HG03139 (cell line): ENCODE measurements at regions not wholly inside any gene's neighbourhood (a gene's known extent, or its start where the extent isn't known, plus 50 kb on each side); places are given as distances from the start of the nearest gene placed in this dataset.

ENCODE experiments used
- ATAC-seq: cut with Tn5 transposase; IDR thresholded peaks from one replicate; pipeline ENCODE4 v1.9.1; 2021; ENCODE audit not compliant: unreplicated experiment

- no peak for ATAC-seq
Observed at GRCh38 chr6:14674867-14675648, 557.5 kb downstream of the CD83 start.

GRCh38 chr6:14676064-14676463, 558.5 kb downstream of the CD83 start:
- ATAC-seq = no peak

GRCh38 chr6:14676977-14677781, 559.6 kb downstream of the CD83 start:
- ATAC-seq = no peak

DNA sequence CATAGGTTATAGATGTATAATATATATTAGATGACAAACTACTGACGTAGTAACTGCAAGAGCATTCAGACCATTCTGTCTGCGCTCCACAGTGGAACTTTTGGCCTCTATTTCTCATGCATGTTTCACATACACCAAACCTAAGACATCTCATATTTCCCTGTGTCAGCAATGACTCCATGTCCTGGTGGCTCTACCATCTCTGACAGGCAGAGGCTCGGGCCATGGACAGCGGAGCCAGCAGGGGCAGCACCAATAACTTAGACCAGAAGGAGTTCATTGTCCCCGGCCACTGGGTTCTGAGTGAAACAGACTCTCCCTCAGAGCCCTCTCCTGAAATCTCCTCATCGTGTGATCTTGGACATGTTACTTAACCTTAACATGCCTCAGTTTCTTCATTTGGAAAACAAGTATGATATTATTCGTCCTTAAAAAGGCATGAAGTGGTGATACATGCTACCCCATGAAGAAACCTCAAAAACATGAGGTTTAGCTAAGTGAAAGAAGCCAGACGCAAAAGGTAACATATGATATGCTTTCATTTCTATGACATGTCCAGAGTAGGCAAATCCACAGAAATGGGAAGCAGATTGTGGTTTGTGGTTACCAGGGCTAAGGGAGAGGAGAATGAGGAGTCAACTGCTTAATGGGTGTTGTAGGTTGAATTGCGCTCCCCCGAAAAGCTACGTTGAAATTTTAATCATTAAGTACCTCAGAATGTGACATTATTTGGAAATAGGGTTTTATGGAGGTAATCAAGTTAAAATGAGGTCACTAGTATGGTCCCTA, 564.0 kb upstream of the JARID2 start:
- no peak for ATAC-seq

GRCh38 chr6:14682812-14683211, 563.1 kb upstream of the JARID2 start:
- no peak for ATAC-seq

- no peak for ATAC-seq
Observed at GRCh38 chr6:14689639-14690038, 556.2 kb upstream of the JARID2 start.

DNA sequence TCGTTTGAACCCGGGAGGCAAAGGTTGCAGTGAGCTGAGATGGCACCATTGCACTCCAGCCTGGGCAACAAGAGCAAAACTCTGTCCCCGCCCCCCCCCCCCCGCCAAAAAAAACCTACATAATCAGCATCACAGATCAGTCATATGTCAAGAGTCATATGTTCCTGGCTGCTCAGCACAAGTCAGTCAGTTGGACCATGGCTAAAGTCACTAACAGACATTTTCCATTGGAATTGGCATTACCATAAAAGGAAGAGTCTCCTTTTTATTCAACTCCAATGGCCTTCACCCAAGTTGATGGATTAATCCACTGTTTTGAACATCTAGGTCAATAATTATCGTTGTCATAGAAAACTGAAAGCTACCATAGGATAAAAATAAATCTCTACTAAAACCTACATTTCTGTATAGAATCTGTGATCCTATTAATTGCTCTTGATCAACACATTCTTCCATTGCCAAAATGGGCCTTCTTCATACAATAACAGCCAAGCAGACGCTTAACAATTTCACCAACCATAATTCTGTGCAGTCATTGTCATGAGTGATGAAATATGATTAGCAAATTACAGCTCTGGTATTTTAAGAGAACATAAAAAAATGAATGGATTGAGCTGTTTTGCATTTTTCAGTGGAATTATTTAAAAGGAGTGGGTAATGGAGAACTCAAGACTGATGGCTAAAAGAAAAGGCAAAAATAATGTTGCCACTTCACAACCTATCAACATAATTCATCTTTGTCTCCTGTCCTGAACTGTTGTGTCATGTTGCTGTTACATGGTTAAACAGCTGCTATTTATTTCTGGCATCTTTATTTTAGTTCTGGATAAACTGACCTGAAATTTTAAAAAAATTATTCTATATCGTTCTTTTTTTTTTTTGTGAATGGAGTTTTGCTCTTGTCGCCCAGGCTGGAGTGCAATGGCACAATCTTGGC, 555.5 kb upstream of the JARID2 start:
- no peak for ATAC-seq

DNA sequence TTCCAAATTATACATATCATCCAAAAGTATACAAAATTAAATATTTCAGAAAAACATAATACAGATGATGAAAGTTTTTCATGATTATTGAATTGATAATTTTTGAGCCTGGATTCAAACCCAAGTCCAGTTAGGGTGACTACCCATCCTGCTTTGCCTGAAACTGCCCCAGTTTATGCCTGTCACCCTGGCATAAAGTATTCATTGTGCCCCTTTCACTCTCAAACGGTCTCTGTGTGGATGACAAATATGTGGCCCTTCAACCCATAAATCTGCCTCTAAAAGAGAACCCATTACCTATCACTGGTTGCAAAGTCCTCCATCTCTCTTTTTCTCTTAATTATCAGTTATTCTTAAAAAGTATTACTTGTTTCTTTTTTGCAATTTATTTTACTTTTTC, 553.7 kb upstream of the JARID2 start:
- ATAC-seq = no peak

GRCh38 chr6:14693301-14694192, 552.3 kb upstream of the JARID2 start:
- no peak for ATAC-seq

DNA sequence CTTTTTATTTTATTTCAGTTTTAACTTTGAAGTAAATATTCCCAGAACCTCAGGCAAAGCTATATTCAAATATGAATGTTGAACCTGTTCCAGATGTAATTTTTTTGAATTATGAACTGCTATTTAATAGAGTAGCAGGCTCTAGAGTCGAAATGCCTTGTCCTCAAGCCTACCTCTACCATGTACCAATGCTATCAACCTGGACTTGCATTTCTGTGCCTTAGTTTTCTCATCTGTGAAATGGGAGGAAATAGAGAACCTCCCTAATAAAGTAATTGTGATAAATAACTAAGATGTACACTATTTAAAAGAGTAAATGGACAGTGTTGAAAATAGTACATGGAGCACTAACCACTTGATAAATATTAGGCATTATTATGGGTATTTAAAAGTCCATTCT, 551.6 kb upstream of the JARID2 start:
- no peak for ATAC-seq

DNA sequence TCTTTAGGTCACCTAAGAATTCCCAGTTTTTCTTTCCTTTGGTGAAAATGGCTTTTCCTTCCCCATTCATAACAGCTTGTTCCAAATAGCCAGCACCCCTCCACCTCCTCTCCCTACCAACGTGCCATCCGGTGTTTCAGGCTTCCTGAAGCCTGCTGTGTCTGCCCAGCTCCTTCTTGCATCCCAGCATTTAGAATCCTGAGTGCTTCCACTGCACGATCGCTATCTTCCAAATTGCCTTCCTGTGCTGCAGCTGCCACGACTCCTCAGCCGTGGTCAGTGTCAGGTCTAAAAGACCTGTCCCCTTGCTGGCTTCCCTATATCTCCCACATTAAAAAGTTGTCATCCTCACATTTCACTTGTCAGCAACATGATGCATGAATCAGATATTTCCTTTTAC, 550.3 kb upstream of the JARID2 start:
- no peak for ATAC-seq

DNA sequence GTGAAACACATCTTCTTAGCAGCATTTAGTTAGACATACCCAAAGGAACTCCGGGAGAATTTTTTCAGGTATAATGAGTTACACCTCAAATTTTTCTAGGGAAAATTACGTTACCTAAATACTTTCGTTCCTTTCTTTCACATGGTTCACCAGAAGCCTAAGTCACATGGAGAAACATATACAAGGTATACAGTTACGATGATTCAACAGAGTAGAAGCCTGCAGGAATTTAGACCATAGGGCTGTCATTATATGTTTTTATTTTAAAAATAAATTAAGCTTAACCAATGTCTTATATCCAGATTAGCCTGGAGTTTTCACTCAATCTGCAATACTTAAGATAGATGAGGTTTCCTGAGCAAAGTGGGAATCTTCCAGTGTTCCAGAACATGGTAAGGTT, 549.5 kb upstream of the JARID2 start:
- ATAC-seq = no peak

DNA sequence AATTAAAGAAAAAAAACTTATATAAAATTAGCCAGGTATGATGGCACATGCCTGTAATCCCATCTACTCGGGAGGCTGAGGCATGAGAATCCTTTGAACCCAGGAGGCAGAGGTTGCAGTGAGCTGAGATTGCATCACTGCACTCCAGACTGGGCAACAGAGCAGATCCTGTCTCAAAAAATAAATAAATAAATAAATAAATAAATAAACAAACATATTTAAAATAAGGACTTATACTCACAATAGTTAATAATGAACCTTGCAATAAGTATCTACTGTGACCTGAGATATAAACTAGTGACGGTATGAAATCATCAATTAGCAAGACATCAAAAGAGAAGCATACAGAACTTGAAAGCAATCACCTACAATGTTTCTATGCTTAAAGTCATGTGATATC, 548.4 kb upstream of the JARID2 start:
- no peak for ATAC-seq

- no peak for ATAC-seq
Observed at GRCh38 chr6:14699803-14700601, 545.9 kb upstream of the JARID2 start.

DNA sequence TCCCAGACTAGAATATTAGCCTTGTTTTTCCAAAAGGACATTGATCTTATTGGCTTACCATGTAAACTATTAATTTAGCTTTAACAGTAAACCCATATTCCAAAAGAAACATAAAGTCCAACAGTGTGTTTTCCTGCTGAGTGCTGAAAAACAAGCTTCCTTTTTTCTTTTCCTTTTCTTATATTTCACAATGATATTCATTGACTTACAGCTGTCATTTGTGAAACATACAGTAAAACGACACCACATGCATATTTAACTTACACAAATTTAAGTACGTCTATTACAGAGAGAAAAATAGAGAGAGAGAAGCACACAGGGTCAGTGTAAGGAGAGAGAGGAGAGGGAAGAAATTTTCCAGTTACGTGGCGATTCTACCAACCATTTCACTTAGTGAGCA, 543.9 kb upstream of the JARID2 start:
- no peak for ATAC-seq

GRCh38 chr6:14702678-14703077, 543.2 kb upstream of the JARID2 start:
- no peak for ATAC-seq

- ATAC-seq = no peak
Observed at GRCh38 chr6:14703586-14703985, 542.3 kb upstream of the JARID2 start.

- ATAC-seq = no peak
Observed at GRCh38 chr6:14704383-14705271, 541.2 kb upstream of the JARID2 start.
